ENCODE measurements at regions not wholly inside any gene's neighbourhood (a gene's known extent, or its start where the extent isn't known, plus 50 kb on each side); places are given as distances from the start of the nearest gene placed in this dataset.

DNA sequence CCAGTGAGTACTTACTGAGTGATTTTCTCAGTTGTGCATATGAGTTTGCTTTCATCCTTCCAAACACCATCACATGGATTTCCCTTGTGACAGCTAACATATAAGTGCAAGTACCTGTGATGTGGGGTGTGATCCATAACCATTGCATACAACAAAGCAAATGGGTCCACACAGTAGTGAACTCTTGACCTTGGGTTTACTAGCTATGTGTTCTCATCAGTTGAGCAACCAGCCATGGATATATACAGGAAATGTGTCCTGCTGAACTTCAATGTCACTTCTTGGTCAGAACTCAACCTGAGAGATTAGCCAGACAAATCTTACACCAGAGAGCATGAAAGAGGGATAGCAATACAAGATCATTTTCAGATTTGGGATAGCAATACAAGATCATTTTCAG is 420.9 kb upstream of the KCNH7 start (continued):
- TF ChIP-seq MYBL2 (IDR thresholded peaks at IDR 0.05; ENCODE audit: low read depth): no peak
- no peak for TF ChIP-seq MYBL2 (CRISPR knock-in tag; IDR thresholded peaks at IDR 0.05; ENCODE audit: borderline replicate concordance)
- TF ChIP-seq, protein P1, sequence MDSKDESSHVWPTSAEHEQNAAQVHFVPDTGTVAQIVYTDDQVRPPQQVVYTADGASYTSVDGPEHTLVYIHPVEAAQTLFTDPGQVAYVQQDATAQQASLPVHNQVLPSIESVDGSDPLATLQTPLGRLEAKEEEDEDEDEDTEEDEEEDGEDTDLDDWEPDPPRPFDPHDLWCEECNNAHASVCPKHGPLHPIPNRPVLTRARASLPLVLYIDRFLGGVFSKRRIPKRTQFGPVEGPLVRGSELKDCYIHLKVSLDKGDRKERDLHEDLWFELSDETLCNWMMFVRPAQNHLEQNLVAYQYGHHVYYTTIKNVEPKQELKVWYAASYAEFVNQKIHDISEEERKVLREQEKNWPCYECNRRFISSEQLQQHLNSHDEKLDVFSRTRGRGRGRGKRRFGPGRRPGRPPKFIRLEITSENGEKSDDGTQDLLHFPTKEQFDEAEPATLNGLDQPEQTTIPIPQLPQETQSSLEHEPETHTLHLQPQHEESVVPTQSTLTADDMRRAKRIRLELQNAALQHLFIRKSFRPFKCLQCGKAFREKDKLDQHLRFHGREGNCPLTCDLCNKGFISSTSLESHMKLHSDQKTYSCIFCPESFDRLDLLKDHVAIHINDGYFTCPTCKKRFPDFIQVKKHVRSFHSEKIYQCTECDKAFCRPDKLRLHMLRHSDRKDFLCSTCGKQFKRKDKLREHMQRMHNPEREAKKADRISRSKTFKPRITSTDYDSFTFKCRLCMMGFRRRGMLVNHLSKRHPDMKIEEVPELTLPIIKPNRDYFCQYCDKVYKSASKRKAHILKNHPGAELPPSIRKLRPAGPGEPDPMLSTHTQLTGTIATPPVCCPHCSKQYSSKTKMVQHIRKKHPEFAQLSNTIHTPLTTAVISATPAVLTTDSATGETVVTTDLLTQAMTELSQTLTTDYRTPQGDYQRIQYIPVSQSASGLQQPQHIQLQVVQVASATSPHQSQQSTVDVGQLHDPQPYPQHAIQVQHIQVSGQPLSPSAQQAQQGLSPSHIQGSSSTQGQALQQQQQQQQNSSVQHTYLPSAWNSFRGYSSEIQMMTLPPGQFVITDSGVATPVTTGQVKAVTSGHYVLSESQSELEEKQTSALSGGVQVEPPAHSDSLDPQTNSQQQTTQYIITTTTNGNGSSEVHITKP (IDR thresholded peaks at IDR 0.05; ENCODE audit: partially characterized antibody): no peak
- no peak for TF ChIP-seq SNIP1 (IDR thresholded peaks at IDR 0.05; ENCODE audit: low read depth)
- TF ChIP-seq, protein P2, sequence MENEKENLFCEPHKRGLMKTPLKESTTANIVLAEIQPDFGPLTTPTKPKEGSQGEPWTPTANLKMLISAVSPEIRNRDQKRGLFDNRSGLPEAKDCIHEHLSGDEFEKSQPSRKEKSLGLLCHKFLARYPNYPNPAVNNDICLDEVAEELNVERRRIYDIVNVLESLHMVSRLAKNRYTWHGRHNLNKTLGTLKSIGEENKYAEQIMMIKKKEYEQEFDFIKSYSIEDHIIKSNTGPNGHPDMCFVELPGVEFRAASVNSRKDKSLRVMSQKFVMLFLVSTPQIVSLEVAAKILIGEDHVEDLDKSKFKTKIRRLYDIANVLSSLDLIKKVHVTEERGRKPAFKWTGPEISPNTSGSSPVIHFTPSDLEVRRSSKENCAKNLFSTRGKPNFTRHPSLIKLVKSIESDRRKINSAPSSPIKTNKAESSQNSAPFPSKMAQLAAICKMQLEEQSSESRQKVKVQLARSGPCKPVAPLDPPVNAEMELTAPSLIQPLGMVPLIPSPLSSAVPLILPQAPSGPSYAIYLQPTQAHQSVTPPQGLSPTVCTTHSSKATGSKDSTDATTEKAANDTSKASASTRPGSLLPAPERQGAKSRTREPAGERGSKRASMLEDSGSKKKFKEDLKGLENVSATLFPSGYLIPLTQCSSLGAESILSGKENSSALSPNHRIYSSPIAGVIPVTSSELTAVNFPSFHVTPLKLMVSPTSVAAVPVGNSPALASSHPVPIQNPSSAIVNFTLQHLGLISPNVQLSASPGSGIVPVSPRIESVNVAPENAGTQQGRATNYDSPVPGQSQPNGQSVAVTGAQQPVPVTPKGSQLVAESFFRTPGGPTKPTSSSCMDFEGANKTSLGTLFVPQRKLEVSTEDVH (IDR thresholded peaks at IDR 0.05; ENCODE audit: low read depth, partially characterized antibody): no peak
- TF ChIP-seq, protein P3, sequence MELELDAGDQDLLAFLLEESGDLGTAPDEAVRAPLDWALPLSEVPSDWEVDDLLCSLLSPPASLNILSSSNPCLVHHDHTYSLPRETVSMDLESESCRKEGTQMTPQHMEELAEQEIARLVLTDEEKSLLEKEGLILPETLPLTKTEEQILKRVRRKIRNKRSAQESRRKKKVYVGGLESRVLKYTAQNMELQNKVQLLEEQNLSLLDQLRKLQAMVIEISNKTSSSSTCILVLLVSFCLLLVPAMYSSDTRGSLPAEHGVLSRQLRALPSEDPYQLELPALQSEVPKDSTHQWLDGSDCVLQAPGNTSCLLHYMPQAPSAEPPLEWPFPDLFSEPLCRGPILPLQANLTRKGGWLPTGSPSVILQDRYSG (tag; conservative IDR thresholded peaks at IDR 0.05; ENCODE audit: low read depth): no peak
- TF ChIP-seq, protein P4, sequence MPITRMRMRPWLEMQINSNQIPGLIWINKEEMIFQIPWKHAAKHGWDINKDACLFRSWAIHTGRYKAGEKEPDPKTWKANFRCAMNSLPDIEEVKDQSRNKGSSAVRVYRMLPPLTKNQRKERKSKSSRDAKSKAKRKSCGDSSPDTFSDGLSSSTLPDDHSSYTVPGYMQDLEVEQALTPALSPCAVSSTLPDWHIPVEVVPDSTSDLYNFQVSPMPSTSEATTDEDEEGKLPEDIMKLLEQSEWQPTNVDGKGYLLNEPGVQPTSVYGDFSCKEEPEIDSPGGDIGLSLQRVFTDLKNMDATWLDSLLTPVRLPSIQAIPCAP (CRISPR knock-in tag; IDR thresholded peaks at IDR 0.05; ENCODE audit: borderline replicate concordance): no peak
